PC-9 (cell line): ENCODE measurements at regions not wholly inside any gene's neighbourhood (a gene's known extent, or its start where the extent isn't known, plus 50 kb on each side); places are given as distances from the start of the nearest gene placed in this dataset.

Experiments
- EZH2 ChIP-seq: fragments of 200-600 bp; sonication (generic); IDR thresholded peaks from 2 replicates; pipeline ENCODE4 v1.8.0; 2017; ENCODE audit warnings: antibody characterized with exemption, low read depth
- TF ChIP-seq, protein P1 (sequence below): fragments of 200-600 bp; sonication (generic); conservative IDR thresholded peaks from 2 replicates; pipeline ENCODE4 v1.6.1; 2017; ENCODE audit warnings: mixed run types, antibody characterized with exemption, mild to moderate bottlenecking, moderate library complexity

DNA sequence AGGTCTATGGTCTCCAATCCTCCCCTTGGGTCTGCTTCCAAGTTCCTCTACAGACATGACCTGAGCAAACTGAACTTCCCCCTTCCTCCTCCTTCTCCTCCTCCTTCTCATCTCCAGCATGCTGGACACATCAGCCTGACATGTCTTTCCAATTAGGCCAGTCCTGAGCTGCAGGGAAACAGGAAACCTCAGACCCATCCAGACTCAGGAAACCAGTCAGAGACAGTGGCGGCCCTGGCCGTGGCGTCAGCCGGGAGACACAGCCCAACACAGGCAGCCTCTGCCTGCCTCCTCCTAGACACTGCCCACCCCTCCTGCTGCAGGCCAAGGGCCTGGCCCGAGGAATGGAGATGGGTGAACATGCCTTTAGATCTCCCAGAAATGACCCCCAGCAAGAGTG is 468.8 kb downstream of the BCL11B start:
- no peak for TF ChIP-seq EZH2
- TF ChIP-seq, protein P1, sequence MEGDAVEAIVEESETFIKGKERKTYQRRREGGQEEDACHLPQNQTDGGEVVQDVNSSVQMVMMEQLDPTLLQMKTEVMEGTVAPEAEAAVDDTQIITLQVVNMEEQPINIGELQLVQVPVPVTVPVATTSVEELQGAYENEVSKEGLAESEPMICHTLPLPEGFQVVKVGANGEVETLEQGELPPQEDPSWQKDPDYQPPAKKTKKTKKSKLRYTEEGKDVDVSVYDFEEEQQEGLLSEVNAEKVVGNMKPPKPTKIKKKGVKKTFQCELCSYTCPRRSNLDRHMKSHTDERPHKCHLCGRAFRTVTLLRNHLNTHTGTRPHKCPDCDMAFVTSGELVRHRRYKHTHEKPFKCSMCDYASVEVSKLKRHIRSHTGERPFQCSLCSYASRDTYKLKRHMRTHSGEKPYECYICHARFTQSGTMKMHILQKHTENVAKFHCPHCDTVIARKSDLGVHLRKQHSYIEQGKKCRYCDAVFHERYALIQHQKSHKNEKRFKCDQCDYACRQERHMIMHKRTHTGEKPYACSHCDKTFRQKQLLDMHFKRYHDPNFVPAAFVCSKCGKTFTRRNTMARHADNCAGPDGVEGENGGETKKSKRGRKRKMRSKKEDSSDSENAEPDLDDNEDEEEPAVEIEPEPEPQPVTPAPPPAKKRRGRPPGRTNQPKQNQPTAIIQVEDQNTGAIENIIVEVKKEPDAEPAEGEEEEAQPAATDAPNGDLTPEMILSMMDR, result no peak
